LNCAP (cell line): ENCODE measurements at regions not wholly inside any gene's neighbourhood (a gene's known extent, or its start where the extent isn't known, plus 50 kb on each side); places are given as distances from the start of the nearest gene placed in this dataset.
A peak's percentile ranks its signal among the peaks of the same experiment; 100 is the strongest.

ENCODE experiments used
- TF ChIP-seq, protein P1 (sequence below): fragments of 450-650 bp; IDR thresholded peaks from 2 replicates; pipeline ENCODE4 v1.5.1; 2017; ENCODE audit warnings: mild to moderate bottlenecking

DNA sequence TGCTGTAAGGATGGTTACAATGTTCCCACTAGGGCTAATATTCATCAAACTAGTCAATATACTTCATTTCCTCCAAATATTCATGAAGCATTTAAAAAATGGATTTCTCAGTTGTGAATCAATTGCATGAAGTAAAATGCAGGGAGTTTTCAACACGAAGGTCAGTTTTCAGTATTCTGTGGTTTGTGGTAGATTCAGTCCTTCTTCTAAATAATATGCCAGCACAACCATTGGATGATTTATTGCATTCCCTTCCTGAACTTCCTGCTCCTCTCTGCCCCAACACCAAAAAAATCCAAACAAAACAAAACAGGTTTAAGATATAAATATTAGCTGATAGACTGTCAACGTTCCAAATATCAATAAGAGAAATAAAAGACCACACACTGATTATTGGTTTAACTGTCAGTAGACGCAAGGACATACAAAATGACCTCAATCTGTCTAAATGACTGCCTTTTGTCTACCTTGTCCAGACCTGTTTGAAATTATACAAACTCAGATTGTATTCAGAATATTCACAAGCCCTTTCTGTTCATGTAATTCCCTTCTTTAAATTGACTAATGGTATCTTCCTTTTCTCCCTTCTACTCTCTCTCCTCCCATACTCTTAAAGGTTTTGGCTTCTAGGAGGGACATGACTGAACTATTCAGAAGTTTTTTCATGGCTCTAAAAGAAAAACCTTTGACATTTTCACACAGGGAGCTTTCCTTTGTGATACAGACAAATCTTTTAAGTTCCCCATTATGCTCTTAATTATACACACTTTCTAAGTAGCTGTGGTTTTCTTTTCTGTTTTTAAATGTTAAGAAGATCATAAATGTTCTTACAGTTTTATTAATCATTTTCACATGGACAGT, 92.6 kb upstream of the STT3B start:
- TF ChIP-seq, protein P1, sequence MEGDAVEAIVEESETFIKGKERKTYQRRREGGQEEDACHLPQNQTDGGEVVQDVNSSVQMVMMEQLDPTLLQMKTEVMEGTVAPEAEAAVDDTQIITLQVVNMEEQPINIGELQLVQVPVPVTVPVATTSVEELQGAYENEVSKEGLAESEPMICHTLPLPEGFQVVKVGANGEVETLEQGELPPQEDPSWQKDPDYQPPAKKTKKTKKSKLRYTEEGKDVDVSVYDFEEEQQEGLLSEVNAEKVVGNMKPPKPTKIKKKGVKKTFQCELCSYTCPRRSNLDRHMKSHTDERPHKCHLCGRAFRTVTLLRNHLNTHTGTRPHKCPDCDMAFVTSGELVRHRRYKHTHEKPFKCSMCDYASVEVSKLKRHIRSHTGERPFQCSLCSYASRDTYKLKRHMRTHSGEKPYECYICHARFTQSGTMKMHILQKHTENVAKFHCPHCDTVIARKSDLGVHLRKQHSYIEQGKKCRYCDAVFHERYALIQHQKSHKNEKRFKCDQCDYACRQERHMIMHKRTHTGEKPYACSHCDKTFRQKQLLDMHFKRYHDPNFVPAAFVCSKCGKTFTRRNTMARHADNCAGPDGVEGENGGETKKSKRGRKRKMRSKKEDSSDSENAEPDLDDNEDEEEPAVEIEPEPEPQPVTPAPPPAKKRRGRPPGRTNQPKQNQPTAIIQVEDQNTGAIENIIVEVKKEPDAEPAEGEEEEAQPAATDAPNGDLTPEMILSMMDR: no peak

DNA sequence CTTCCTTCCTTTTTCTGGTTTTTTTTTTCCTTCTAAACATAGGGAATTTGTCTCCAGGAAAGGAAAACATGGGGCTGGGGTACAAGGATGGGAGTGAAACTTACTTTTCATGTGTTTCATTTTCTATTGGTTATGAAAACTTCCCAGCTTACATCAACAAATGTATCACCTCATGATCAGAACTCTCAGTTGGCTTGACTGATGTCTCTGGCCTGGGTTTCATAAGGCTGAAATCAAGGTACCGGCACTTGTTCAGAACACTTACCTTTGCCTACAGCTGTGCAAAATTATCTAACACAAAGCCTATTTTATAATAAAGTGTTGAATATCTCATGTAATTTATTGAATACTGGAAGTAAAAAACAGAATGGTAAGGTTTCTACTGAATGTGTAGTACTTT, 91.8 kb upstream of the STT3B start:
- TF ChIP-seq, protein P1: no peak

DNA sequence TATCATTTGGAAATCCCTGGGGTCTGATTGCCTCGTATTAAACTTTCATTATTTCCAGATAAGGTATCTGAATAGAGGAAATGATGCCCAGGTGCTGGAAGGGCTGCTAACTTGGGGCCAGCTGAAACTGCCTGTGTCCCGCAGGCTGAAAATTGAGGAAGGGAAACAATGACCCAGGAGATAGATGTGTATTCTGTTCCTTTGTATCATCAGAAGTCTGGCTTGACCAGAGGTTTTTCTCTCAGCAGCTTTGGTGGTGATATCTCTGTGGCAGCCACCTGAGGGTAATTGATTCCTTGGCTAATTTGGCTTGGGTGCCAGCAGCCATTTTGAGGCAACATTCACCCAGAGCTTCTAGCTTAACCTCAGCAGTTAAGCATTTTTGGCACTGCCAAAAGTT, 90.0 kb upstream of the STT3B start:
- TF ChIP-seq, protein P1: no peak

DNA sequence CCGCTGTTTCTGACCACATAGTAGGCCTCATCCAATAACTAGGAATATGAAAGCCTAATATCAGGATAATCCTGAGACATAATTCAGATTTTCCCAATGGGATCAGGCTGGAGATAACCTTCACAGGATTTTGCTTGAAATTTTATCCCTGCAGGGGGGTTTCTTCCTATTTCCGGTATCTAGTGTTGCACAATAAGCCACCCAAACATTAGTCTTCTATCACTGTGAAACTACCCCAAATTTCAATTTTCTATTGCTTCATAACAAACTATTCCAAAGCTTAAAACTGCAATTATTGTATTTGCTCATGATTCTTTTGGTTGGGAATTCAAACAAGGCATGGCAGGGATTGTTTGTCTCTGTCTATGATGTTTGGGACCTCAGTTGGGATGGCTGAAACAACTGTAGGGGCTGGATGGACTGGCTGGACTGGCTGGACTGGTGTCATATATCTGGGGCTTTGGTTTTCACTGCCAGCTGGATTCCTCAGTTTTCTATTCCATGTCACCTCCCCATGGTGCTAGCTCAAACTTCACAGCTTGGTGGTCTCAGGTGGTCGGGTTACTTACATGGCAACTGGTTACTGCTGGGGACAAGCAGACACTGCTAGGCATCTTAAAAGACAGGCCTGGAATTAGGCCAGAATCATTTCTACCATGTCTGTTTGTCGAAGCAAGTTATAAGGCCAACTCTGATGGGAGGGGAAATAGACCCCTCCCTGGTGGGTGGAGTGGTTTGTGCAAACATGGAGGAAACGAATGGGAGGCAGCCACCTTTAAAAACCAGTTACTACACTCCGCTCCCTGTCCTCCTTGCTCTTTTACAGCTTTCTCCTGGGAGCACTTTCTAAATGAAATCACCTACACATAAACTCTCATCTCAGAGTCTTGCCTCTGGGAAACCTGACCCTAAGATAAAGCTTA, 88.2 kb upstream of the STT3B start:
- TF ChIP-seq, protein P1: no peak

DNA sequence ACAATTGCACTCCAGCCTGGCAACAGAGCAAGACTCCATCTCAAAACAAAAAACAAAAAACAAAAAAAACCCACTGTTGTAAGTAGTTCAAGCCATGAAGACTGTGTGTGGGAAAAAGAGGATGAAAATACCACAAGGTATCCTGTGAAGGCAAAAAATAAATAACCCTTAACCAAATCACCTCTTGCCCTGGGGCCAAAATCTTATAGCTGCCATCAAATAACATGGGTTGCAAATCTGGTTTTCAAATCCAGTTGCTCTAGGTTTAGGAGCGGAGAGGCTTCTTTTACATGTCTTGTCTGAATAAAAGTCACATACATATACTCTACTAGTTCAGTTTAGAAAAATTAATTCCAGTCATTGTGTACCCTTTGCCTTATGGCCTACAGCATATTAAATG, 87.0 kb upstream of the STT3B start:
- TF ChIP-seq, protein P1: no peak

DNA sequence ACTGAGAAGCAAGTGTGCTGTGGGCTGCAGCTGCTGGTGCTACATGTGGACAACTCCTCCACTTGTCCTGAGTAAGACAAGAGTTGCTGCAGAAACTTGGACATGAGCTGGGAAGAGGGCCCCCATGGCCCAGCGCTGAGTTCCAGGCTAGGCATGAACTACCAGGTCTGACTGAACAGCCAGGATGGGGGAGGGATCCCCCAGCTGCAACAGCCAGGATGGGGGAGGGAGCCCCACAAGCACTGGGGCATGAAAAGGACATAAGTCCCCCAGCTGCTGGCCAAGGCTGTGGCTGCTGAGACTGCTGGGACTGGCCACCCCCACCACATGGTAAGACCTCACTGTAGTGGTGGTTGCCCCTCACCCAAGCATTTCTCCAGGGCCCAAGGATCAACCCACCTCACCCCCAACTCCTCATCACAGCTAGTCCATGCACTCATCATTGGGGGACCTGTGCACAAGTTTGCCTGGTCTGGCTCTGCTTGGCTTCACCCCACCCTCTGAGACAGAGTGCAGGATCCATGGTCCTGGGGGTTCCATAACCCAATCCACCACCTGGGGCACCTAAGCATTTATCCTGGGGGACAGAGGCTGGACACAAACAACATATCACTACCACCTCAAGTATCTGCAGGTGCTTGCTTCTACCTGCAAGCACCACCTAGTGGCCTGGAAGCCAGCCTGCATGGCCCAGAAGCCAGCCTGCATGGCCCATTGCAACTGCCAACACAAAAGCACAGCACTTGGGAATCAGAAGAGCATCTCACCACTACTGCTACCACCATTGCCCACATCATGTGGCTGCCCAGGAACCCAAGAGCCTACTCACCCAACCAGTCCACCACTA, 84.5 kb upstream of the STT3B start:
- TF ChIP-seq, protein P1: peak; percentile 79

DNA sequence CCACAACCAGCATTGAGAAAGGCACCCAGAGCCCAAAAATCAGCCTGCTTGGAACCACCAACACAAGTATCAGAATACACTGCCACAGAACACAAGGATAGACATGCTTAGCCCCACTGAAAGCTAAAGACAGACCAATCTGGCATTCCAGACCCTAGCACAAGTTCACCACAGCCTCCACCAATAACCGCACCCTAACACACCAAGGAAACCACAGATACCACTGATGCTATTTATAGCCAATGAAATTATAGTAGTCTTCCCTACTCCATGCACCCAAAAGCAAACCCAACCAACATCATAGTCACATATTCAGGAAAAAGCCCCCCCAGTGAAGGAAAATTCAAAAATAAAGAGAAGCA, 83.9 kb upstream of the STT3B start:
- TF ChIP-seq, protein P1: peak; percentile 19; the same call in 1 of the 2 replicates
